Colonic mucosa (tissue), 4 donors: ENCODE measurements at regions not wholly inside any gene's neighbourhood (a gene's known extent, or its start where the extent isn't known, plus 50 kb on each side); places are given as distances from the start of the nearest gene placed in this dataset.
"Not testable (repeated sequence)": the region's sequence is repeated elsewhere in the genome, so short reads cannot be mapped to it uniquely, and the experiment has no call there.

Source experiments
- DNase-seq: peaks from one replicate; pipeline ENCODE4 v3.0.0-alpha.2; 2020
- H3K27ac ChIP-seq: fragments of 200-600 bp; one replicate; pipeline ENCODE4 v1.8.0; 2021
- H3K27me3 ChIP-seq: fragments of 200-600 bp; one replicate; pipeline ENCODE4 v1.8.0; 2021
- H3K36me3 ChIP-seq: fragments of 200-600 bp; one replicate; pipeline ENCODE4 v1.8.0; 2021
- H3K4me1 ChIP-seq: fragments of 200-600 bp; one replicate; pipeline ENCODE4 v1.8.0; 2021; ENCODE audit warnings: mild to moderate bottlenecking
- H3K4me3 ChIP-seq: fragments of 200-600 bp; one replicate; pipeline ENCODE4 v1.8.0; 2021
- H3K9ac ChIP-seq, 2 donors: one replicate each; pipeline ENCODE4 v1.7.0; 2013; ENCODE audit warnings: control low read depth in 2 of 2, low read depth in 2 of 2, low read length in 2 of 2
- H3K9me3 ChIP-seq: fragments of 200-600 bp; one replicate; pipeline ENCODE4 v1.8.0; 2021
- intact Hi-C: fragments of 100-400 bp; cut with DNase I; formaldehyde crosslinking; loops from one replicate; pipeline ENCODE4 v1.14.1; 2022
- TF ChIP-seq, protein P1 (sequence below): fragments of 200-600 bp; IDR thresholded peaks from one replicate; pipeline ENCODE4 v1.8.0; 2022; ENCODE audit warnings: antibody characterized with exemption, mild to moderate bottlenecking
- donor health status: healthy.
- donor health status: DM: no; HTN: no; CAD: no.
- donor health status: DM: no; HTN: no; CAD: no.

- no peak overlapping the region for H3K27ac ChIP-seq
- no peak for DNase-seq
These were observed 666.8 kb upstream of the TMEM132C start for GRCh38 chr12:127600211-127600610.

GRCh38 chr12:127606476-127607015 lies 660.4 kb upstream of the TMEM132C start:
- H3K27me3 ChIP-seq = no peaks in the 10 kb centered on the region

More at GRCh38 chr12:127600211-127600610, 666.8 kb upstream of the TMEM132C start:
- TF ChIP-seq, protein P1, sequence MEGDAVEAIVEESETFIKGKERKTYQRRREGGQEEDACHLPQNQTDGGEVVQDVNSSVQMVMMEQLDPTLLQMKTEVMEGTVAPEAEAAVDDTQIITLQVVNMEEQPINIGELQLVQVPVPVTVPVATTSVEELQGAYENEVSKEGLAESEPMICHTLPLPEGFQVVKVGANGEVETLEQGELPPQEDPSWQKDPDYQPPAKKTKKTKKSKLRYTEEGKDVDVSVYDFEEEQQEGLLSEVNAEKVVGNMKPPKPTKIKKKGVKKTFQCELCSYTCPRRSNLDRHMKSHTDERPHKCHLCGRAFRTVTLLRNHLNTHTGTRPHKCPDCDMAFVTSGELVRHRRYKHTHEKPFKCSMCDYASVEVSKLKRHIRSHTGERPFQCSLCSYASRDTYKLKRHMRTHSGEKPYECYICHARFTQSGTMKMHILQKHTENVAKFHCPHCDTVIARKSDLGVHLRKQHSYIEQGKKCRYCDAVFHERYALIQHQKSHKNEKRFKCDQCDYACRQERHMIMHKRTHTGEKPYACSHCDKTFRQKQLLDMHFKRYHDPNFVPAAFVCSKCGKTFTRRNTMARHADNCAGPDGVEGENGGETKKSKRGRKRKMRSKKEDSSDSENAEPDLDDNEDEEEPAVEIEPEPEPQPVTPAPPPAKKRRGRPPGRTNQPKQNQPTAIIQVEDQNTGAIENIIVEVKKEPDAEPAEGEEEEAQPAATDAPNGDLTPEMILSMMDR = no peak
- H3K9ac ChIP-seq = no peak overlapping the region
- H3K9me3 ChIP-seq = no peaks in the 10 kb centered on the region
- H3K4me1 ChIP-seq = no peaks in the 10 kb centered on the region
- intact Hi-C loops = no loop called here
- no peaks in the 10 kb centered on the region for H3K27me3 ChIP-seq
- H3K36me3 ChIP-seq = no peaks in the 10 kb centered on the region
- no peak overlapping the region for H3K4me3 ChIP-seq

GRCh38 chr12:127607146-127607725 lies 659.7 kb upstream of the TMEM132C start:
- Histone ChIP-seq H3K9me3 (no peaks in the 10 kb centered on the region), H3K9ac (no peak overlapping the region), H3K4me1 (no peaks in the 10 kb centered on the region), H3K27ac (no peak overlapping the region), H3K36me3 (no peaks in the 10 kb centered on the region), H3K4me3 (no peak overlapping the region), H3K27me3 (no peaks in the 10 kb centered on the region)
- TF ChIP-seq, protein P1 = no peak
- DNase-seq = no peak
- intact Hi-C loops = no loop called here

More at GRCh38 chr12:127606476-127607015, 660.4 kb upstream of the TMEM132C start:
- intact Hi-C loops = no loop called here
- no peak for DNase-seq
- Histone ChIP-seq H3K9me3 (no peaks in the 10 kb centered on the region), H3K9ac (no peak overlapping the region), H3K27ac (no peak overlapping the region), H3K4me3 (no peak overlapping the region), H3K36me3 (no peaks in the 10 kb centered on the region), H3K4me1 (no peaks in the 10 kb centered on the region)
- TF ChIP-seq, protein P1 = no peak

DNA sequence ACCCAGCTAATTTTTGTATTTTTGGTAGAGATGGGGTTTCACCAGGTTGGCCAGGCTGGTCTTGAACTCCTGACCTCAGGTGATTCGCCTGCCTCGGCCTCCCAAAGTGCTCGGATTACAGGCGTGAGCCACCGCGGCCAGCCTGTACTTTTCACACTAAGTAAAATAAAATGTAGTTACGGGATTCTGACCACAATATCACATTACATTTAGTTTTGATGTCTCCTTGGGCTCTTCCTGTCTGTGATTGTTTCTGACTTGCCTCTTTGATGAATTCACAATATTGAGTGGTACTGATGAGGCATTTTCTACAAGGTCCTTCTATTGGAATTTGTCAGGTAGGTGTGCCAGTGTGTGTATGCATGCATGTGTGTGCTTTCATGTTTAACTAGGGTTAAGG lies 658.6 kb upstream of the TMEM132C start:
- H3K27me3 ChIP-seq, H3K4me3 ChIP-seq, DNase-seq, H3K9me3 ChIP-seq, H3K27ac ChIP-seq, H3K9ac ChIP-seq, H3K4me1 ChIP-seq, H3K36me3 ChIP-seq, intact Hi-C loops: not testable (repeated sequence)

DNA sequence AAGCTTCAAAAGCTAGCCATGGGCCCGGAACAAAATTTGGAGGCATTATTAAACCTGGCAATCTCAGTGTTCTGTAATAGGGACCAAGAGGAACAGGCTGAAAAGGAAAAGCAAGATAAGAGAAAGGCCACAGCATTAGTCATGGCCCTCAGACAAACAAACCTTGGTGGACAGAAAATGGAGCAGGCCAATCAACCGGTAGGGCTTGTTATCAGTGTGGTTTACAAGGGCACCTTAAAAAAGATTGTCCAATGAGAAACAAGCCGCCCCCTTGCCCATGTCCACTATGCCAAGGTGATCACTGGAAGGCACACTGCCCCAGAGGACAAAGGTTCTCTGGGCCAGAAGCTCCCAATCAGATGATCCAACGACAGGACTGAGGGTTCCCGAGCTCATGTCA lies 653.9 kb upstream of the TMEM132C start:
- Histone ChIP-seq H3K4me1 (no peaks in the 10 kb centered on the region), H3K27ac (no peak overlapping the region), H3K36me3 (no peaks in the 10 kb centered on the region), H3K9me3 (no peaks in the 10 kb centered on the region), H3K27me3 (no peaks in the 10 kb centered on the region), H3K4me3 (no peak overlapping the region), H3K9ac (no peak overlapping the region)
- TF ChIP-seq, protein P1 = no peak
- no peak for DNase-seq
- intact Hi-C loops = no loop called here
